Esophagus (tissue), 2 donors: ENCODE measurements at regions not wholly inside any gene's neighbourhood (a gene's known extent, or its start where the extent isn't known, plus 50 kb on each side); places are given as distances from the start of the nearest gene placed in this dataset.

Experiments
- H3K27ac ChIP-seq, 2 donors: one replicate each; pipeline ENCODE4 v1.5.1; 2013; ENCODE audit warnings: low read depth in 2 of 2, mild to moderate bottlenecking in 2 of 2, inconsistent platforms in 1 of 2, low read length in 1 of 2, moderate library complexity in 1 of 2
- H3K27me3 ChIP-seq, 2 donors: one replicate each; pipeline ENCODE4 v1.6.1; 2013; ENCODE audit warnings: low read length in 2 of 2, control low read depth in 1 of 2, mild to moderate bottlenecking in 1 of 2; ENCODE audit not compliant: insufficient read depth in 2 of 2, control insufficient read depth in 1 of 2
- H3K36me3 ChIP-seq, 2 donors: one replicate each; pipeline ENCODE4 v1.6.1; 2013; ENCODE audit warnings: low read length in 1 of 2; ENCODE audit not compliant: control insufficient read depth in 2 of 2, insufficient read depth in 2 of 2
- H3K4me1 ChIP-seq, 2 donors: one replicate each; pipeline ENCODE4 v1.6.1; 2013; ENCODE audit warnings: low read length in 1 of 2; ENCODE audit not compliant: control insufficient read depth in 2 of 2, insufficient read depth in 2 of 2
- H3K4me3 ChIP-seq, 2 donors: one replicate each; pipeline ENCODE4 v1.5.1; 2013; ENCODE audit warnings: low read length in 2 of 2, mild to moderate bottlenecking in 2 of 2, low read depth in 1 of 2, moderate library complexity in 1 of 2
- H3K9me3 ChIP-seq, 2 donors: one replicate each; pipeline ENCODE4 v1.6.1; 2013; ENCODE audit warnings: mild to moderate bottlenecking in 2 of 2, low read depth in 1 of 2, low read length in 1 of 2, moderate library complexity in 1 of 2; ENCODE audit not compliant: control insufficient read depth in 2 of 2, insufficient read depth in 1 of 2
- WGBS, 2 donors: extraction: QIAGEN DNeasy Blood & Tissue Kit; methylation state at CpG; one replicate each; pipeline ENCODE4 v1.1.7; 2013; 5-methylcytosine and 5-hydroxymethylcytosine counted together
- donor health status: healthy with polysubstance abuse.
- donor health status: Bipolar disorder and iron deficiency.

DNA sequence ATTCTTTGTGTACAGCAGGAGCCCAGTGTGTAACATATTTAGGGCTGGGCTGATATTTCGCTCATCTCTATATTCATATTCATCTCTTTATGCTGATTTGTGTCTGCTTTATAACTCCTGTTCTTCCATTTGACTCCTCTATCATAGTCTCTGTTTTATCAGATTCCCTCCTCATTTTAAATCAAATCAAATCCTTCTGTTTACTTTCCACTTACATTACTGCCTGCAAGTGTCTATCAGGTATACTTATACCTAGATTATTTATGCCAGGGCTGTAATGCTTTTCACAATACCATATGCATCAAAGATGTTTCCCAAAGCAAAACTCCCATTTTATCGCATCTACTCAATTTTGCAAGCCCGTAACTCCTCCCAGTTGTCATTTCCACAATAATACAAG is 990.7 kb downstream of the SORCS1 start:
- Histone ChIP-seq H3K9me3 (no peaks in the 10 kb centered on the region), H3K27ac (no peak overlapping the region), H3K36me3 (no peaks in the 10 kb centered on the region), H3K27me3 (no peaks in the 10 kb centered on the region), H3K4me3 (no peak overlapping the region), H3K4me1 (no peaks in the 10 kb centered on the region)
- 87 to 94% methylated on average over 3 of the region's 3 CpGs for WGBS, 2 donors

DNA sequence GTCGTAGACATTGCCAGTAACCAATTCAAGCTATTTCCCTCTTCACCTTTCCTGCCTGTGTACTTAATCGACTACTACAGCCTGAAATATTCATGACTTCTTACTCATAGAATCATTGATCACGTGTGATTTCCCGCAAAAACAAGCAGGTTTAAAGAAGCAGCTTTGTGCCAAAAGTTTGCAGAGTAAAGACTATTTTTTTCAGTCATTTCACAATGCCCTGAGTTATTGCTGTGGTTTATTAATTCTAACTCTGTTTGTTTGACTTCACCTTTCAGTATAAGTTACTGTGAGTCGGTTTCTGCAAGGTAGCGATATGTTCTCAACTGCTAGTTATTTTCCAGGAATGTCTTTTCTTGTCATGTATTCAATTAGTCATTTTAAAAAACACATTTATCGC is 995.3 kb downstream of the SORCS1 start:
- H3K27ac ChIP-seq = no peak overlapping the region
- no peak overlapping the region for H3K4me3 ChIP-seq
- H3K4me1 ChIP-seq = no peaks in the 10 kb centered on the region
- H3K36me3 ChIP-seq = no peaks in the 10 kb centered on the region
- H3K9me3 ChIP-seq = no peaks in the 10 kb centered on the region
- no peaks in the 10 kb centered on the region for H3K27me3 ChIP-seq
- WGBS, 2 donors = 49 to 50% methylated on average over 7 of the region's 7 CpGs

DNA sequence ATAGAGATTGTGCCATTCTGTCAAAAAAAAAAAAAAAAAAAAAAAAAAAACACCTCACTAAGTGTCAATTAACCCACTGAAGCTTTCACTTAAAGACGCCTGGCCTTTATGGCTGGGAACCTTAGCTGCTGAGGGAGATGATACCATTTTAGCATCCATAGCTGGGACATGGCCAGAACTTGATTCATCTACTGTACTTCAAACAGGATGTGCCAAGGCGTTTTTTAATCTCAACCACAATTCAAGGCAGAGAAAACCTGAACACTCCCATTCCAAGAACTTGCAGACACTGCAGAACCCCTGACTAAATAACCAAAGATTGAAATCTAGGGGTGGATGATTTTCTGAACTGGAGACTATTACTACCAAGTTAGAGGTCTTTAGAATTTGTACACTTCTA is 996.6 kb downstream of the SORCS1 start:
- Histone ChIP-seq H3K27ac (no peak overlapping the region), H3K4me1 (no peaks in the 10 kb centered on the region), H3K9me3 (no peaks in the 10 kb centered on the region), H3K27me3 (no peaks in the 10 kb centered on the region), H3K36me3 (no peaks in the 10 kb centered on the region), H3K4me3 (no peak overlapping the region)
- 68 to 73% methylated on average over 2 of the region's 2 CpGs for WGBS, 2 donors

DNA sequence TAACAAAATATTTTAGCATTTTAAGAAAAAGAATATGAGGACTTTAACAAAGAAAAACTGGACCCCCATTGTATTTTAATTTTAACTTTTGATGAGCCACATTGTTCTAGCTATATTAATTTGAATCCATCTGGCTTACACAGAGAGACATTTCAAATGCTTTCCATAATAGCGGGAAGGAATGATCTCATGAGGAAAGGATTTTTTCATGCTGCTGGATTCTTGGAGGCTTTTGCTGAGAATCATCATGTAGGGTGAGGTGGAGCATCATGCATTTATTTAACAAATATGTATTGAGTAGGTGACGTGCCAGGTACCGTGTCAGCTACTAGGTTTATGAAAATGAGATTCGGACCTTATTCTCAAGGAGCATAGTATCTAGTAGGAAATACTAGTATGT is 1006.3 kb downstream of the SORCS1 start:
- 76 to 85% methylated on average over 4 of the region's 4 CpGs for WGBS, 2 donors
- H3K27ac ChIP-seq = no peak overlapping the region
- no peak overlapping the region for H3K4me3 ChIP-seq
- no peaks in the 10 kb centered on the region for H3K9me3 ChIP-seq
- H3K27me3 ChIP-seq = no peaks in the 10 kb centered on the region
- H3K4me1 ChIP-seq = no peaks in the 10 kb centered on the region
- H3K36me3 ChIP-seq = no peaks in the 10 kb centered on the region

DNA sequence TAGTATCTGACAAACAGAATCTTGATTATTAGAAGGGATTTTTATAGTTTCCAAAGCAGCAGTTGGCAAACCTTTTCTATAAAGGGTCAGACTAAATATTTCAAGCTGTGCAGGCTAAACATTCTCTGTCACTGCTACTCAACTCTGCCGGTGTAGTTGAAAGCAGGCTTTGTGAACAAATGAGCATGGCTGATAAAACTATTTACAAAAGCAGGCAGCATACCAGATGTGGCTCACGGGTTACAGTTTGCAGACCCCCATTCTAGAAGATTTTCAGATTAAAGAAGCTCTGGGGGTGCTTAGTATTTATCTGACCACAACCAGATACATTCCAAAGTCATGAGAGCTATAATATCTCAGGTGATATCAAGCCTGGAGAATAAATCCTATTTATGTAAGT is 1017.5 kb downstream of the SORCS1 start:
- Histone ChIP-seq H3K4me1 (no peaks in the 10 kb centered on the region), H3K27ac (no peak overlapping the region), H3K27me3 (no peaks in the 10 kb centered on the region), H3K36me3 (no peaks in the 10 kb centered on the region), H3K4me3 (no peak overlapping the region), H3K9me3 (no peaks in the 10 kb centered on the region)
- 13 to 21% methylated on average over 2 of the region's 2 CpGs for WGBS, 2 donors

DNA sequence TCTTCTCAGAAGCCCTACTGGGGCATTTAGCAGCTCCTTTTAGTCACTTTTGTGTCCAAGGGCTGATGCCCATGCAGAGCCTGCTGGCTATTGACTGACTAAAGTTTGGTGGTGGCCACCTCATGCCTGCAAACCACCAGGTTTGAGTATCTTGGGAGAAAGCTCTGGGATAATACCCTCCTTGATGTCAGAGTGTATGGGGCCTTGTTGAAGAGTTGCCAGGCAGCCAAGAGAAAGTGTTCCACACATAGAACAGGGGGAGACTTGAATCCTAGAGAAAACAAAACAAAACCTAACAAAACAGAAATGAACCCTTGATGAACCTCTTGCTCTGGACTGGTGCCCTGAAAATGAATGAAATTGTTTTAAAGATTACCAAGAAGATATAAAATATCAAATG is 1024.6 kb downstream of the SORCS1 start:
- Histone ChIP-seq H3K36me3 (no peaks in the 10 kb centered on the region), H3K4me1 (no peaks in the 10 kb centered on the region), H3K27ac (no peak overlapping the region), H3K4me3 (no peak overlapping the region), H3K27me3 (no peaks in the 10 kb centered on the region), H3K9me3 (no peaks in the 10 kb centered on the region)

DNA sequence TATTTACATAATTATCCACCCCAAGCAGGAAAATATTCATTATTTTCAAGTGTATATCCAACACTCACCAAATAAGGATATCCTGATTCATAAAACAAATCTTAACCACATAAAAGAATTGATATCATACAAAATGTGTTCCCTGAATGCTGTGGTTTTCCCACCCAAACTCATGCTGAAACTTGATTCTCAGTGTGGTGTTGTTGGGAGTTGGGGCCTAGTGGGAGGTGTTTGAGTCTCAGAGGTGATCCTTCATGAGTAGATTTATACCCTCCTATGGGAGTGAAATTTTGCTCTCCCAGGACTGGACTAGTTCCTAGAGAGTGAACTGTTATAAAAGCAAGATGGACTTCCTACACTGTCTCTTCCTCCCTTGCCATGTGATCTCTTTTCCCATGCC is 1028.3 kb downstream of the SORCS1 start:
- no peaks in the 10 kb centered on the region for H3K9me3 ChIP-seq
- no peaks in the 10 kb centered on the region for H3K27me3 ChIP-seq
- no peaks in the 10 kb centered on the region for H3K36me3 ChIP-seq
- H3K4me3 ChIP-seq = no peak overlapping the region
- H3K27ac ChIP-seq = no peak overlapping the region
- H3K4me1 ChIP-seq = no peaks in the 10 kb centered on the region

DNA sequence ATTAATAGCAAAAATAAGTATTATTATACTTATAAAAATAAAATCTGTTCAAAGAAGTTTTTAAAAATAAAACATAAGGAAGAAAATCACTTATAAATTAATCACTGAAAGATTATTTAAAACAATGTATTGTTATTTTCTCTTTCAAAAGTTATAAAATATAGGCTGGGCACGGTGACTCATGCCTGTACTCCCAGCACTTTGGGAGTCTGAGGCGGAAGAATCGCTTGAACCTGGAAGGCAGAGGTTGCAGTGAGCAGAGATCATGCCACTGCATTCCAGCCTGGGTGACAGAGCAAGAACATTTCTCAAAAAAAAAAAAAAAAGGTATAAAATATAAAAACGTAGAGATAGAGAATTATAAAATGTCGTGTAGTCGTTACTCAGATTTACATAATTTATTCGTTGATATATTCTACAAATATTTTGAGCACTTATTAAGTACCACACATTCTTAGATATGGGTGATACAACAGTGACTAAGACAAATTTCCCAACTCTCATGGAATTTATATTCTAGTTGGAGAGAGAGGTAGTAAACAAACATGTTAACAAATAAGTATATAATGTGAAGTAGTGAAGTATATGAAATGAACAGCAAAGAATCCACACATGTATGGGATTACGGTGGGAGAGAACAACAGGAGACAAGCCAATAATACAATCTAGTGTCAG is 1030.0 kb downstream of the SORCS1 start:
- no peaks in the 10 kb centered on the region for H3K36me3 ChIP-seq
- no peak overlapping the region for H3K4me3 ChIP-seq
- H3K4me1 ChIP-seq = no peaks in the 10 kb centered on the region
- 71 to 74% methylated on average over 8 of the region's 8 CpGs for WGBS, 2 donors
- no peak overlapping the region for H3K27ac ChIP-seq
- no peaks in the 10 kb centered on the region for H3K27me3 ChIP-seq
- H3K9me3 ChIP-seq = no peaks in the 10 kb centered on the region

DNA sequence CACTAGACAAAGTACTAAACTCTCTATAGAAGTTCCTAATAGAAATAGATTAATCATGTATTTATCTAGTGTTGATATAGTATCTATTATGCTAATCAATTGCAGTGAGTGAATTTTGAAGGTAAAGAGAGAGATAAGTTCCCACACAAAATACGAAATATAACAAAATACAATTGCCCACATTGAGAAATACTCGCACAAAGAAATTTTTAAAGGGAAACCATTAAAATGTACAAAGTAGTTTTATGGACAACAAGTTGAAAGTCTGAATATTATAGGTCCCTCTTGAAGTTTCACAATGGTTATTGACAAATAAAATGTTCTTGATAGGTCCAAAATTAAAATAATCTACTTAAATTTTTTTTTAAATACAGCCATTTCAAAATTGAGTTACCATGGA is 1031.1 kb downstream of the SORCS1 start:
- Histone ChIP-seq H3K36me3 (no peaks in the 10 kb centered on the region), H3K27ac (no peak overlapping the region), H3K9me3 (no peaks in the 10 kb centered on the region), H3K4me3 (no peak overlapping the region), H3K4me1 (no peaks in the 10 kb centered on the region), H3K27me3 (no peaks in the 10 kb centered on the region)
- 48 to 55% methylated on average over 2 of the region's 2 CpGs for WGBS, 2 donors

DNA sequence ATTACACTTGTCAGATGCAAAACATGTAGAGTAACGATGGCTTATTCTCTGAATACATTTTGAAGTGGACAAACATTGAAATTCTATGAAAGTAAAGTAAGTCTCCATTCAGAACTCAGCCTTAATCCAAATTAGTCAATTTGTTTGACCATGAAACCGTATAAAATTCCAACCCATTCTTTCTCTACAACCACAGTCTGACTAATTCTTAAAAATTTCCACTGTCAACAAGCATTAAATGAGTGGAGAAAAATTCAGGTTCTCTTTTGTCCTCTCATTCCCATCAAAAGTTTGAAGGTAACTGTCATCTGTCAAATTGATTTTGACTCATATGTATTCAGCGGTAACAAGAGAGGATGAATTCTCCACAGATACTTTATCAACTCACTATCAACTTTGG is 1031.5 kb downstream of the SORCS1 start:
- Histone ChIP-seq H3K27me3 (no peaks in the 10 kb centered on the region), H3K4me1 (no peaks in the 10 kb centered on the region), H3K9me3 (no peaks in the 10 kb centered on the region), H3K36me3 (no peaks in the 10 kb centered on the region), H3K27ac (no peak overlapping the region), H3K4me3 (no peak overlapping the region)
- 59 to 63% methylated on average over 3 of the region's 3 CpGs for WGBS, 2 donors
